GM10266 (cell line): ENCODE measurements at regions not wholly inside any gene's neighbourhood (a gene's known extent, or its start where the extent isn't known, plus 50 kb on each side); places are given as distances from the start of the nearest gene placed in this dataset.

Source experiments
- DNase-seq: peaks from one replicate; pipeline ENCODE4 v3.0.0; 2012; ENCODE audit errors: extremely low spot score
- TF ChIP-seq, protein P1 (sequence below): IDR thresholded peaks from 2 replicates; pipeline ENCODE4 v1.5.1; 2012; ENCODE audit warnings: mild to moderate bottlenecking, low read depth; ENCODE audit not compliant: control insufficient read depth, insufficient read depth; ENCODE audit errors: missing control alignments

DNA sequence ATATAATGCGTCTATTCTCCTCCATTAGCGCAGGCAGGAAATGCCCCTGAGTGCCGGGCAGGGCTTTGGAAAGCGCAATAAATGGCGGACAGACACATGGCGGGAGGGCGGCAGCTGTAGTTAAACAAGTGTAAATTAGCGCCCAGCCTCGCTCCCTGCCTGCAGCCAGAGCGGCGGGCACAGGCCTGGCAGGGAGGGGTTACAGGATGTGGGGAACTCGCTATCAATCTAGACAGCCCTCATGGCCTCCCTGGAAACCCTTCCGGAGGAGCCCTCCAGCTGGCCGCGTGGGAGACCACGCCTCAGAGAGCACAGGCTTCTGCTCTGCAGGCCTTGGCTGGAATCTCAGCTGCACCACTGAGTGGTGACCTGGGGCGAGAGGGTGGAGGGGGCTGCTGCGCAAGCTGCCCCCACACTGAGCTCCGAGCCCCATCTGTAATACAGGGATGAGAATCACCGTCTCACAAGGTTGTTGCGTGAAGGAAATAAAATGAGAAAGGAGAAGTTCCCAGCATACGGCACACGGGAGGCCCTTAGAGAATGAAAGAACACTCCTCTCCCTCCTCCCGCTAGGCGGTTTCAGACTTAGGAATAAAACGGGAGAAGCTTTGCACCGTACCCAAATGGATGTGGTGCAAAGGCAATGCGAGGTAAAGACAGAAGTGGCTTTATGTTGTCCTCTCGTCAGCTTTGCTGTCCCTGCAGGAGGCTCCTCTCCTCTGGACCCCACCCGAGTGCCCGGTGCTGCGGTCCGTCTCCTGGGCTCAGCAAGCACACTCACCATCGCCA is 167.2 kb upstream of the POU3F1 start:
- peak; percentile 21 for DNase-seq
- TF ChIP-seq, protein P1, sequence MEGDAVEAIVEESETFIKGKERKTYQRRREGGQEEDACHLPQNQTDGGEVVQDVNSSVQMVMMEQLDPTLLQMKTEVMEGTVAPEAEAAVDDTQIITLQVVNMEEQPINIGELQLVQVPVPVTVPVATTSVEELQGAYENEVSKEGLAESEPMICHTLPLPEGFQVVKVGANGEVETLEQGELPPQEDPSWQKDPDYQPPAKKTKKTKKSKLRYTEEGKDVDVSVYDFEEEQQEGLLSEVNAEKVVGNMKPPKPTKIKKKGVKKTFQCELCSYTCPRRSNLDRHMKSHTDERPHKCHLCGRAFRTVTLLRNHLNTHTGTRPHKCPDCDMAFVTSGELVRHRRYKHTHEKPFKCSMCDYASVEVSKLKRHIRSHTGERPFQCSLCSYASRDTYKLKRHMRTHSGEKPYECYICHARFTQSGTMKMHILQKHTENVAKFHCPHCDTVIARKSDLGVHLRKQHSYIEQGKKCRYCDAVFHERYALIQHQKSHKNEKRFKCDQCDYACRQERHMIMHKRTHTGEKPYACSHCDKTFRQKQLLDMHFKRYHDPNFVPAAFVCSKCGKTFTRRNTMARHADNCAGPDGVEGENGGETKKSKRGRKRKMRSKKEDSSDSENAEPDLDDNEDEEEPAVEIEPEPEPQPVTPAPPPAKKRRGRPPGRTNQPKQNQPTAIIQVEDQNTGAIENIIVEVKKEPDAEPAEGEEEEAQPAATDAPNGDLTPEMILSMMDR: no peak

DNA sequence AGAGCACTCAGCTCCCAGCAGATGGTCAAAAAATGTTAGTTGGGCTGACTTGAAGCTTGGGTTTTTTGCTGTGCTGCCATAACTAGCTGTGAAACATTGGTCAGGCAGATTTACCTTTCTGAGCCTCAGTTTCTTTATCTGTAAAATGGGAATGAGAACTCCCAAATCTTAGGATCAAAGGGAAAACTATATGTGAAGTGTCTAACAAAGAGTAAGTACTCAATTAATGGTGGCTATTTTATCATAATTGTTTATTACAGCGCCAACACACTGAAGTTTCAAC is 164.2 kb upstream of the POU3F1 start:
- TF ChIP-seq, protein P1: no peak
- no peak for DNase-seq

DNA sequence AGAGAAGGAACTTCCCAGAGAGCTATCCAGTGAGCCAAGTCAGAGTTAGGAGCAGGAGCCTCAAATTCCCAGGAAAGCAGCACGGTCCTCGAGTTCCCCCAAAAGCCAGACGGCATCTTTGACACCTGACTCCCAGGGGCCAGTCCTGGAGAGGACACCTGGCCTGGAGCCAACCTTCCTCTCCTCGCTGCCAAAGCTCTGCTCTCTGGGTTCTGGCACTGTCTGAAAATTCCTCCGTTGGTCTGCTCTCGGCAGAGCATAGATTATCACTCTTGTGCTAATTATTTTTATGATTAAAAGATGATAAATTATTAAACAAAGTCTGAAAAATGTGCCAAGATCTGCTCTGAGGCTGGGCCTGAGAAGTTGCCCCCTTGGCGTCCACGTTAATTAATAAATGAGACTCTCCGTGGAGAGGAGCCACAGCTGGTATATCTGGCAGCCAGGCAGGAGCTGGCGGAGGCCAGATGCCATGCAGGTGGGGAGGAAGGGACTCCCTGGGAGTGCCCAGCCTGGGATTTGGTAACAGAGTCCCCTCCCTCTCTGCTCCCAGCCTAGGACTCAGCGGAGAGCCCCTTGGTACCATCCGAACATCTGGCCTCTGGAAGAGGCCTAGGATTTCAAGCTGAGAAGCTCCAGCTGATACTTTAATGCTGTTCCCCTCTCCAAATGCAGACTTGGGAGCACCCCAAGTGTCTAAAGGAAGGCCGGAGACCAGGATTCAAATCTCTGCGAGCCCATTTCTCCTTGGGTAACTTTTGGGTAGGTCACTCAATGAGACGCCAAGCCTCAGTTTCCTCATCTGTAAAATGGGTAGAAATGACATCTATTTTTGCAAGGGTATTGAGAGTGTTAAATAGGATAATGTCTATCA is 163.7 kb upstream of the POU3F1 start:
- TF ChIP-seq, protein P1: no peak
- DNase-seq: no peak

DNA sequence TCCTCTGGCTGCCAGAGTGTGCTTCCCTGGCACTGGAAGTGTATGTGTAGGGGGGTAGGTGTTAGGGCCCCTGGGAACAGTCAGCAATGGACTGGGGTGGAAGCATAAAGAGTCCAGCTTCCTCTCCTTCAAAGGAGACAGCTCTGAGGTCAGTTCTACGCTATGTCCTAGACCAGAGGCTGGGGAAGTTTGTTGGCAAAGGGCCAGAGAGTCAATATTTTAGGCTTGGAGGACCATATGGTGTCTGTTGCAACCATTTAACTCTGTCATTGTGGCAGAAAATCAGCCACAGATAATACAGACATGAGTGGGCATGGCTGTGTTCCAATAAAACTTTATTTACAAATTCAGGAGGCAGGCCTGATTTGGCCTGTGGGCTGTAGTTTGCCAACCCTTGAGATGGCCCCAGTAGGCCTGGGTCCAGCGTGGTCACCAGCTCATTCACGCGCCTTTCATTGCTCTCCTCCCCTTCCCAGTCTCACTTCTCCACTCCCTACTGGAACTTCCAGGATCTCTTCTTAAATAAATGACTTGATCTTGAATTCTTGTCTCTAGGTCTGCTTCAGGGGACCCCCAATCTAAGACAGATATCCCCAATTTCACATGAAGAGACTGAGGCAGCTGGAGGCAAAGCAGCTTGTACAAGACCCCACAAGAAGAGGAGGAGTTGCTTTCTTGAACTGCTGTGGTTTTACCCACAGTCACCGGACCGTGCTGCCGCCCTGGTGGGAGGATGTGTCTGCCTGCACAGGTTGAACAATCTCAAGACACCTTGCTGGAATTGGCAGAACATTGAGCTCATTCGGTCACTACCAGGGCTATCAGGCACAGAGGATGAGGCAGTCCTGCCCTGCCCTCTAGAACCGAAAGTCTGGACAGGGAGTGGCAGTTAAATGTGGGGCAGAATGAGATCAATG is 162.4 kb upstream of the POU3F1 start:
- TF ChIP-seq, protein P1: no peak
- DNase-seq: peak; percentile 18

DNA sequence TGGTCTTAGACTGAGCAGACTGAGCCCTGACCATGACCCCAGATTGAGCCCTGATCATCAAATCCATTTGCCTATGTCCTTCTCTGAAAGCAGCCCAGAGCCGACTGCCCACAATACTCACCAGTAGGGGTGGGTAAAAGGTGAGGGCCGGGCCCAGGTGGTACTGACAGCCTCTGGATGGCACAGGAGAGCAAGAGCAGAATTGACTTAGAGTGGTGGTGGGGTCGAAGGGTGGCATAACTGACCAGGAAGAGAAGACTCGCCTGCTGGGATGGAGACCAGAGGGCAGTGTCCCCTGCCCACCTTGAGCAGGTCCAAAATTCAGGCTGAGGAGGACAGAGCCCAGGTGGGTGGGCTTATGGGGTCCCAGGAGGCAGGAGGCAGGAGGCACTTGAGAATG is 161.3 kb upstream of the POU3F1 start:
- TF ChIP-seq, protein P1: no peak
- no peak for DNase-seq

DNA sequence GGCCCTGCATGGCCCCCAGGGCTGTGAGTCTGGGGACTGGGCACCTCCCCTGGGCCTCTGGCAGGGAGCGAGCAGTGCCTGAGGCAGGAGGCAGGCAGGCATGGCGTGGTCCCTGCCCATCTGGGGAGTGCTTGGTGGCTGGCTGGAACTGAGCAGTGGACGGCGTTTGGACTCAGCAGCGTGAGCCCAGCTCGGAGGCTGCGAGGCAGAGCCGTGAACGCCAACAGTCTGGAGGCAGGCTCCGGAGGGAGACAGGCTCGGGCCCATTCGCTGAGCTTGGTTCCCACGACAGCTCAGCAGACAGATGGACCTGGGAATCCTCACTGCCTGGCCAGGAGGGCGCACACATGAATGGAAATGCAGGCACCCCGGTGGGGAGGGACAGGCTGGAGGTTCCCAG is 160.7 kb upstream of the POU3F1 start:
- no peak for DNase-seq
- TF ChIP-seq, protein P1: no peak
